HCT116 (cell line): ENCODE measurements at regions not wholly inside any gene's neighbourhood (a gene's known extent, or its start where the extent isn't known, plus 50 kb on each side); places are given as distances from the start of the nearest gene placed in this dataset.

Experiments used
- ATAC-seq: fragments of 200-7000 bp; cut with Tn5 transposase; 2 replicates; pipeline ENCODE4 v1.9.1; 2020; ENCODE audit warnings: mild to moderate bottlenecking, moderate library complexity
- BruUV-seq: library from RNA; stranded (reverse); fragments of 400-500 nt; replicated peaks from 2 replicates; lab custom pipeline; 2021; lab: Mats Ljungman, UMichigan
- CTCF ChIA-PET: fragments of 300-600 bp; sonication (Branson Sonifier 250); formaldehyde crosslinking; loops from one replicate; lab custom pipeline; 2021; ENCODE audit warnings: antibody characterized with exemption; lab: Charles Lee
- POLR2A ChIA-PET: fragments of 300-600, 350-600 bp; sonication (Branson Sonifier 250); formaldehyde crosslinking; loops from one replicate; lab custom pipeline; 2021; ENCODE audit warnings: antibody characterized with exemption; lab: Charles Lee
- RAD21 ChIA-PET, 2 experiments: fragments of 300-600 bp; sonication (Branson Sonifier 250); formaldehyde crosslinking; loops; one replicate each; lab custom pipeline; 2023; ENCODE audit warnings: low total read pairs in 2 of 2; ENCODE audit not compliant: uncharacterized antibody in 2 of 2, unreplicated experiment in 2 of 2, low non-redundant PET in 1 of 2; lab: Charles Lee
- DNase-seq: peaks from one replicate; pipeline ENCODE4 v3.0.0-alpha.2; 2010; ENCODE audit warnings: low read depth, low spot score
- H2AFZ ChIP-seq: fragments of 200-600 bp; shearing (Covaris generic), sonication (generic); 2 replicates; pipeline ENCODE4 v1.6.1; 2017; ENCODE audit warnings: low read depth, mixed run types, mixed read lengths, antibody characterized with exemption, low read length; ENCODE audit not compliant: poor library complexity, severe bottlenecking
- H3K27ac ChIP-seq: 2 replicates; pipeline ENCODE4 v1.5.1; 2012; ENCODE audit warnings: low read depth, low read length
- H3K27me3 ChIP-seq: fragments of 200-600 bp; sonication (generic); 2 replicates; pipeline ENCODE4 v1.6.1; 2016; ENCODE audit warnings: mixed run types, low read length, mixed read lengths; ENCODE audit not compliant: insufficient read depth
- H3K36me3 ChIP-seq, 2 experiments: fragments of 200-500 bp in 1 of 2; fragments of 200-600 bp in 1 of 2; sonication (Bioruptor generic) in 1 of 2; sonication (generic) in 1 of 2; 2 replicates each; pipeline versions ENCODE4 v1.5.1 to v1.6.1; 2014 to 2016; ENCODE audit warnings: low read length in 2 of 2, inconsistent platforms in 1 of 2, mixed read lengths in 1 of 2, mixed run types in 1 of 2; ENCODE audit not compliant: insufficient read depth in 2 of 2, control insufficient read depth in 1 of 2
- H3K4me1 ChIP-seq, 2 experiments: fragments of 200-600 bp in 1 of 2; sonication (generic) in 1 of 2; 2 replicates each; pipeline versions ENCODE4 v1.5.1 to v1.6.1; 2012 to 2017; ENCODE audit warnings: low read length in 2 of 2, inconsistent platforms in 1 of 2, mild to moderate bottlenecking in 1 of 2, mixed read lengths in 1 of 2, mixed run types in 1 of 2, moderate library complexity in 1 of 2; ENCODE audit not compliant: insufficient read depth in 2 of 2, control insufficient read depth in 1 of 2
- H3K4me2 ChIP-seq: fragments of 200-600 bp; sonication (generic); 2 replicates; pipeline ENCODE4 v1.6.1; 2017; ENCODE audit warnings: mixed run types, low read length, mixed read lengths
- H3K4me3 ChIP-seq, 2 experiments: fragments of 200-600 bp in 1 of 2; sonication (generic) in 1 of 2; replicated peaks in 1 of 2; 2 replicates each; pipeline ENCODE4 v1.5.1; 2011 to 2016; ENCODE audit warnings: low read length in 2 of 2, control low read depth in 1 of 2, low read depth in 1 of 2, mild to moderate bottlenecking in 1 of 2, mixed read lengths in 1 of 2, mixed run types in 1 of 2
- H3K79me2 ChIP-seq: fragments of 200-600 bp; sonication (generic); 2 replicates; pipeline ENCODE4 v1.6.1; 2017; ENCODE audit warnings: mild to moderate bottlenecking, mixed run types, low read length, moderate library complexity, mixed read lengths; ENCODE audit not compliant: insufficient read depth
- H3K9ac ChIP-seq: fragments of 200-600 bp; sonication (generic); 2 replicates; pipeline ENCODE4 v1.6.1; 2016; ENCODE audit warnings: low read length, mixed read lengths
- H3K9me2 ChIP-seq: fragments of 200-600 bp; sonication (generic), shearing (Covaris generic); 2 replicates; pipeline ENCODE4 v1.6.1; 2017; ENCODE audit warnings: mixed run types, mild to moderate bottlenecking, moderate library complexity; ENCODE audit not compliant: insufficient read depth
- H3K9me3 ChIP-seq, 2 experiments: fragments of 200-500 bp in 1 of 2; fragments of 200-600 bp in 1 of 2; sonication (Bioruptor generic) in 1 of 2; sonication (generic) in 1 of 2; 2 replicates each; pipeline ENCODE4 v1.6.1; 2014 to 2017; ENCODE audit warnings: low read length in 2 of 2, mixed read lengths in 2 of 2, inconsistent platforms in 1 of 2, low read depth in 1 of 2, mild to moderate bottlenecking in 1 of 2, mixed run types in 1 of 2, moderate library complexity in 1 of 2; ENCODE audit not compliant: control insufficient read depth in 1 of 2, insufficient read depth in 1 of 2
- H4K20me1 ChIP-seq: fragments of 200-600 bp; sonication (generic), shearing (Covaris generic); 2 replicates; pipeline ENCODE4 v1.6.1; 2017; ENCODE audit warnings: mixed run types, mild to moderate bottlenecking, moderate library complexity; ENCODE audit not compliant: insufficient read depth
- CBX3 ChIP-seq: IDR thresholded peaks from 2 replicates; pipeline ENCODE4 v1.6.1; 2012; ENCODE audit warnings: low read depth
- CEBPB ChIP-seq: IDR thresholded peaks from 2 replicates; pipeline ENCODE4 v1.6.1; 2012; ENCODE audit warnings: low read depth
- EGR1 ChIP-seq: IDR thresholded peaks from 2 replicates; pipeline ENCODE4 v1.6.1; 2012; ENCODE audit warnings: low read depth
- ELF1 ChIP-seq: IDR thresholded peaks from 2 replicates; pipeline ENCODE4 v1.6.1; 2012; ENCODE audit warnings: low read depth, borderline replicate concordance
- FOSL1 ChIP-seq: IDR thresholded peaks from 2 replicates; pipeline ENCODE4 v1.6.1; 2012; ENCODE audit warnings: low read depth
- JUND ChIP-seq: IDR thresholded peaks from 2 replicates; pipeline ENCODE4 v1.6.1; 2012
- POLR2A ChIP-seq: IDR thresholded peaks from 2 replicates; pipeline ENCODE4 v1.7.0; 2011; ENCODE audit warnings: borderline replicate concordance; ENCODE audit not compliant: insufficient read depth, insufficient read length; ENCODE audit errors: extremely low read depth
- POLR2AphosphoS5 ChIP-seq: IDR thresholded peaks from 2 replicates; pipeline ENCODE4 v1.6.1; 2011; ENCODE audit warnings: mild to moderate bottlenecking, low read depth, low read length, moderate library complexity
- RAD21 ChIP-seq: IDR thresholded peaks from 2 replicates; pipeline ENCODE4 v1.6.1; 2012; ENCODE audit warnings: low read depth, mild to moderate bottlenecking
- TCF7L2 ChIP-seq: IDR thresholded peaks from 2 replicates; pipeline ENCODE4 v1.7.0; 2011; ENCODE audit warnings: borderline replicate concordance, inconsistent platforms; ENCODE audit not compliant: insufficient read depth, insufficient read length; ENCODE audit errors: extremely low read depth
- ZFX ChIP-seq: fragments of 450-650 bp; IDR thresholded peaks from 2 replicates; pipeline ENCODE4 v1.6.1; 2017
- ZNF274 ChIP-seq: fragments of 200-500 bp; sonication (Bioruptor generic); IDR thresholded peaks from 2 replicates; pipeline ENCODE4 v1.6.1; 2014; ENCODE audit warnings: mild to moderate bottlenecking, low read depth, low read length, inconsistent platforms
- intact Hi-C: fragments of 100-400 bp; cut with micrococcal nuclease; formaldehyde crosslinking; loops from 2 replicates; pipeline ENCODE4 v1.10.0; 2022
- TF ChIP-seq, protein P1 (sequence below): IDR thresholded peaks from 2 replicates; pipeline ENCODE4 v1.6.1; 2012; ENCODE audit warnings: low read depth

DNA sequence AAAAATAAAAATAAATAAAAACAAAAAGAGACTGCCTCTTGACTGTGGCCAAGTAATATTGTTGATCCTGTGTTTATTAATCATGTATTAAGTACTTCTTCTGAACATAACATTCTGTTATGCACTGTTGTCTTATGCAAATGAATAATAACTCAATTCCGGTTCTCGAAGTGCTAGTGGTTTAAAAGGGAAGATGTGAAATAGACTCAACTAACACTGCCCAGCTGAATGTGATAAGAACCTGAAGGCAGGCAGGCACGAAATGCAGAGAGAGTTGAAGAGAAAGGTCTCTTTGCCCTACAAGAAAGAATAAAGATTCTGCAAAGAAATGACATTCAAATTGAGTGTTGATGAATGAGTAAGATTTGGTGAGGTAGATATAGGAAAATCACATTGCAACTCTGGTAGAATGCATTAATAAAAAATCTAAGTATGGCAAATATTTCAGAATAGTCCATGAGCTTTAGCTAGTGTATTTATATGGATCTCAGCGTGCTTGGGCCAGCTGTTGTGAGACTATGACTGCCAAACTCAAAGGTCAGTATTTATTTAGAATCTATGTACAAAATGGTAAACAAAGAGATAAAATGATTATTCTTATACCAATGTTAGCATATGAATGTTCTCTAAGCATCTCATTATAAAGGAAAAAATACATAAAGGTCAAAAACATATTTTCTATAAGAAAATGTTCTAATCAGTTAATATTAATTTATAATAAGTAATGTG is 352.3 kb upstream of the CDH7 start:
- Histone ChIP-seq H3K27ac (no peak overlapping the region), H2AFZ (no peak overlapping the region), H3K36me3 (no peaks in the 10 kb centered on the region), H3K9me3 (peaks cover 16 to 21% of the 10 kb centered on the region in 2 experiments; a peak in 3 of 4 replicates), H3K27me3 (no peaks in the 10 kb centered on the region), H3K9ac (no peak overlapping the region), H3K4me3 (no peak overlapping the region), H4K20me1 (no peaks in the 10 kb centered on the region), H3K4me1 (no peaks in the 10 kb centered on the region), H3K9me2 (no peaks in the 10 kb centered on the region), H3K4me2 (no peak overlapping the region), H3K79me2 (no peaks in the 10 kb centered on the region)
- ChIA-PET RAD21 (no interaction called here), POLR2A (no interaction called here), CTCF (no interaction called here)
- TF ChIP-seq POLR2A (no peak), POLR2AphosphoS5 (no peak), RAD21 (no peak), ELF1 (no peak), JUND (no peak)
- no TSS peak for BruUV-seq
- ATAC-seq: no peak
- DNase-seq: no peak
- intact Hi-C loops: no loop called here

DNA sequence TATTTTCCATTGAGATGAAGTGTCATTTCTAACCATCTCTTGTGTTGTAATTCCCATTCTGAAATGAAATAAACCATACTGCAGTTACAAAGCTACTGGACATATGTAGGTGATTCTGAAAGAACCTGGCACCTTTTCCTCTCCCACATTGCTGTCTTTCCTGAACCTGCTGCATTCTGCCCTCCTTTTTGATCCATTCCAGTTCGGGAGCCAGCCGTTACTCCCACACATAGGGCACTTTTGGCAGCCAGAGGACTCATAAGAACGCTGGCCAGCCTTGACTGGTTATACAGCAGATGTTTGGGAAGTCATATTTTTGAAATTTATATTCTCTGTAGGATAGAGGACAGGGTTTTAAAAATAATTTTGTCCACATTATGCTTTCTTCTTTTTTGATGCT is 369.8 kb upstream of the CDH7 start:
- ATAC-seq: no peak
- Histone ChIP-seq H3K9me2 (no peaks in the 10 kb centered on the region), H3K9me3 (peaks cover 3 to 20% of the 10 kb centered on the region in 2 experiments; a peak in 2 of 4 replicates), H3K79me2 (no peaks in the 10 kb centered on the region), H3K4me2 (no peak overlapping the region), H2AFZ (no peak overlapping the region), H3K9ac (no peak overlapping the region), H3K4me3 (no peak overlapping the region), H3K4me1 (no peaks in the 10 kb centered on the region), H3K27me3 (no peaks in the 10 kb centered on the region), H4K20me1 (no peaks in the 10 kb centered on the region), H3K27ac (no peak overlapping the region), H3K36me3 (no peaks in the 10 kb centered on the region)
- intact Hi-C loops: no loop called here
- TF ChIP-seq EGR1: no peak
- TF ChIP-seq ELF1: no peak
- TF ChIP-seq CEBPB: no peak
- no peak for TF ChIP-seq FOSL1
- no peak for TF ChIP-seq TCF7L2
- no peak for TF ChIP-seq RAD21
- TF ChIP-seq CBX3: no peak
- TF ChIP-seq ZFX: no peak
- TF ChIP-seq POLR2A: no peak
- no peak for TF ChIP-seq JUND
- no peak for TF ChIP-seq ZNF274
- TF ChIP-seq, protein P1, sequence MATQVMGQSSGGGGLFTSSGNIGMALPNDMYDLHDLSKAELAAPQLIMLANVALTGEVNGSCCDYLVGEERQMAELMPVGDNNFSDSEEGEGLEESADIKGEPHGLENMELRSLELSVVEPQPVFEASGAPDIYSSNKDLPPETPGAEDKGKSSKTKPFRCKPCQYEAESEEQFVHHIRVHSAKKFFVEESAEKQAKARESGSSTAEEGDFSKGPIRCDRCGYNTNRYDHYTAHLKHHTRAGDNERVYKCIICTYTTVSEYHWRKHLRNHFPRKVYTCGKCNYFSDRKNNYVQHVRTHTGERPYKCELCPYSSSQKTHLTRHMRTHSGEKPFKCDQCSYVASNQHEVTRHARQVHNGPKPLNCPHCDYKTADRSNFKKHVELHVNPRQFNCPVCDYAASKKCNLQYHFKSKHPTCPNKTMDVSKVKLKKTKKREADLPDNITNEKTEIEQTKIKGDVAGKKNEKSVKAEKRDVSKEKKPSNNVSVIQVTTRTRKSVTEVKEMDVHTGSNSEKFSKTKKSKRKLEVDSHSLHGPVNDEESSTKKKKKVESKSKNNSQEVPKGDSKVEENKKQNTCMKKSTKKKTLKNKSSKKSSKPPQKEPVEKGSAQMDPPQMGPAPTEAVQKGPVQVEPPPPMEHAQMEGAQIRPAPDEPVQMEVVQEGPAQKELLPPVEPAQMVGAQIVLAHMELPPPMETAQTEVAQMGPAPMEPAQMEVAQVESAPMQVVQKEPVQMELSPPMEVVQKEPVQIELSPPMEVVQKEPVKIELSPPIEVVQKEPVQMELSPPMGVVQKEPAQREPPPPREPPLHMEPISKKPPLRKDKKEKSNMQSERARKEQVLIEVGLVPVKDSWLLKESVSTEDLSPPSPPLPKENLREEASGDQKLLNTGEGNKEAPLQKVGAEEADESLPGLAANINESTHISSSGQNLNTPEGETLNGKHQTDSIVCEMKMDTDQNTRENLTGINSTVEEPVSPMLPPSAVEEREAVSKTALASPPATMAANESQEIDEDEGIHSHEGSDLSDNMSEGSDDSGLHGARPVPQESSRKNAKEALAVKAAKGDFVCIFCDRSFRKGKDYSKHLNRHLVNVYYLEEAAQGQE: no peak
- ChIA-PET RAD21 (no interaction called here), POLR2A (no interaction called here), CTCF (no interaction called here)
- no peak for DNase-seq
- no TSS peak for BruUV-seq
